ENCODE measurements at regions not wholly inside any gene's neighbourhood (a gene's known extent, or its start where the extent isn't known, plus 50 kb on each side); places are given as distances from the start of the nearest gene placed in this dataset.

DNA sequence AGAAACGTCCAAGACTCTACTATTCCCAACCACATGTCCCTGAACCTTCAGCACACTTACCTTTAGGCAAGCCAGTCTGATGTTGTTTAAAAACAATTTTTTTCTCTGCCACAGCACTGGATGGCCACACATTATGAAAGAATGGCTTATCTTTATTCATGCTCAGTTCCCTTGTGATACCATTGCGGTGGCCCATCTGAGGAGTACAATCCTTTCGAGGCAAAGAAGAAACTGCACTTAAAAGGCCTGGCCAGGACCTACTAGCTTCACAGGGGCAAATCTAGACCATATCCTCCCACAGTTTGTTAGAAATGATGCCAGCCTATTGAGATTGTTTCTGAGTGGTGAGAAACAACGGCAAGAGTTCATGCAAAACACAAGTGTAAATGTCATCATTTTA lies 88.4 kb upstream of the PLEKHG1 start:
- H3K27ac ChIP-seq (ENCODE audit: low read depth in 1 of 2, low read length in 1 of 2): no peak overlapping the region
- H3K9ac ChIP-seq (ENCODE audit: insufficient read depth in 1 of 2, low read length in 2 of 2): no peak overlapping the region
- no peak for ATAC-seq (ENCODE audit: insufficient read depth, low FRiP score)
- H3K27me3 ChIP-seq (ENCODE audit: control insufficient read depth in 3 of 3, insufficient read depth in 3 of 3, low read length in 2 of 3): no peaks in the 10 kb centered on the region
- no peak for DNase-seq
- H3K4me3 ChIP-seq: no peak overlapping the region
- no peaks in the 10 kb centered on the region for H3K9me3 ChIP-seq (ENCODE audit: control insufficient read depth in 4 of 4, insufficient read depth in 3 of 4, low read length in 3 of 4)
- H3K36me3 ChIP-seq (ENCODE audit: control insufficient read depth in 4 of 4, insufficient read depth in 4 of 4, low read length in 4 of 4): no peaks in the 10 kb centered on the region
- TF ChIP-seq, protein P1, sequence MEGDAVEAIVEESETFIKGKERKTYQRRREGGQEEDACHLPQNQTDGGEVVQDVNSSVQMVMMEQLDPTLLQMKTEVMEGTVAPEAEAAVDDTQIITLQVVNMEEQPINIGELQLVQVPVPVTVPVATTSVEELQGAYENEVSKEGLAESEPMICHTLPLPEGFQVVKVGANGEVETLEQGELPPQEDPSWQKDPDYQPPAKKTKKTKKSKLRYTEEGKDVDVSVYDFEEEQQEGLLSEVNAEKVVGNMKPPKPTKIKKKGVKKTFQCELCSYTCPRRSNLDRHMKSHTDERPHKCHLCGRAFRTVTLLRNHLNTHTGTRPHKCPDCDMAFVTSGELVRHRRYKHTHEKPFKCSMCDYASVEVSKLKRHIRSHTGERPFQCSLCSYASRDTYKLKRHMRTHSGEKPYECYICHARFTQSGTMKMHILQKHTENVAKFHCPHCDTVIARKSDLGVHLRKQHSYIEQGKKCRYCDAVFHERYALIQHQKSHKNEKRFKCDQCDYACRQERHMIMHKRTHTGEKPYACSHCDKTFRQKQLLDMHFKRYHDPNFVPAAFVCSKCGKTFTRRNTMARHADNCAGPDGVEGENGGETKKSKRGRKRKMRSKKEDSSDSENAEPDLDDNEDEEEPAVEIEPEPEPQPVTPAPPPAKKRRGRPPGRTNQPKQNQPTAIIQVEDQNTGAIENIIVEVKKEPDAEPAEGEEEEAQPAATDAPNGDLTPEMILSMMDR (IDR thresholded peaks at IDR 0.05; ENCODE audit: control extremely low read depth, extremely low read depth): no peak
- 91 to 93% methylated on average over 4 of the region's 4 CpGs for WGBS, 2 donors
- peaks cover 0 to 7% (median 2%) of the 10 kb centered on the region in 5 donors for H3K4me1 ChIP-seq (ENCODE audit: control insufficient read depth in 5 of 5, insufficient read depth in 5 of 5, low read length in 5 of 5)

DNA sequence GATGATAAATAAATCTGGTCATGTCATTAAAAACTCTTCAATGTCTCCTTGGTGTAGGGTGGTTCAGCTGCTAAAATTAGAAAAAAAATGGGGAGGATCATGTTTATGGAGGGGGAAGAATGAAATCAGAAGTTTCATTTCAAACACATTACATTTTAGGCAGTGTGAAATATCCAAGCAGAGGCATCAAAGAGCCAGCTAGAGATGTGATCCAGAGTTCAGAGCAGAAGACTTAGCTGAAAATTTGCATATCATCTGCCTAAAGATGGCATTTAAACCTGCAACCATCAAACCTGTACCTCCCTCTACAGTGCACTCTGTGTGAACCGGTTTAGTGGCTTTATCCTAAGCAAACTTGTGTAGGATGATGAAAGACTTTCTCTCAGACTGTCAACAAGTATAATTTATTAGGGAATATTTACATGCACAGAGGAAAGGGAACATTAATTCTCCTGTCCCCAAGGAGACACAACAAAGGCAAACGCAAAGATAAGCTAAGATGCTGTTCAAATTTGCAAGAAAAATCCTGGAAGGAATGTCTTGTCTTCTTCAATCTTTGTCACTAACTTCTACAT lies 84.8 kb upstream of the PLEKHG1 start:
- TF ChIP-seq, protein P1 (IDR thresholded peaks at IDR 0.05; ENCODE audit: control extremely low read depth, extremely low read depth): no peak
- H3K4me3 ChIP-seq: no peak overlapping the region
- DNase-seq (peak in 2 of 3 donors; percentile 26 to 56), ATAC-seq (ENCODE audit: insufficient read depth, low FRiP score) (no peak)
- H3K4me1 ChIP-seq (ENCODE audit: control insufficient read depth in 5 of 5, insufficient read depth in 5 of 5, low read length in 5 of 5): peaks cover 0 to 7% (median 2%) of the 10 kb centered on the region in 5 donors
- no peak overlapping the region for H3K9ac ChIP-seq (ENCODE audit: insufficient read depth in 1 of 2, low read length in 2 of 2)
- no peaks in the 10 kb centered on the region for H3K9me3 ChIP-seq (ENCODE audit: control insufficient read depth in 4 of 4, insufficient read depth in 3 of 4, low read length in 3 of 4)
- H3K27ac ChIP-seq (ENCODE audit: low read depth in 1 of 2, low read length in 1 of 2): no peak overlapping the region
- 35 to 65% methylated on average over 2 of the region's 2 CpGs for WGBS, 2 donors
- H3K27me3 ChIP-seq (ENCODE audit: control insufficient read depth in 3 of 3, insufficient read depth in 3 of 3, low read length in 2 of 3): no peaks in the 10 kb centered on the region
- H3K36me3 ChIP-seq (ENCODE audit: control insufficient read depth in 4 of 4, insufficient read depth in 4 of 4, low read length in 4 of 4): no peaks in the 10 kb centered on the region

DNA sequence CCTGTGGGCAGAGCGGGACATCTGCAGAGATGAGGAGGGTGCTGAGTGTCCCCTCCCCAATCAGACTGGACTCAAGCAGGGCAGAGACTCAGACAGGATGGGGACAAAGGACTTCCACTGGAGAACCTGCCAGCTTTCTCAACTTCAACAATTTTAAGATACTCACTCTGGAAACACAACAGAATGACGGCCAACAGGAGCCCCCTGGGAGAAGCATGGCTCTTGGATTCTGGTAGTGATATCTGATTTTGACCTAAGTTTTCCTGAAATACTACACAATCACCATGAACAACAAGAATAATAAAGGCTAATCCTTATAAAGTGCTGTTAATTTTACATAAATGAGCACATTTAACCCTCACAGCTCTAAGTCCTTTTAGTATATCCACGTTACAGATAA lies 83.5 kb upstream of the PLEKHG1 start:
- Histone ChIP-seq H3K27me3 (ENCODE audit: control insufficient read depth in 3 of 3, insufficient read depth in 3 of 3, low read length in 2 of 3) (no peaks in the 10 kb centered on the region), H3K9ac (ENCODE audit: insufficient read depth in 1 of 2, low read length in 2 of 2) (no peak overlapping the region), H3K4me3 (no peak overlapping the region), H3K36me3 (ENCODE audit: control insufficient read depth in 4 of 4, insufficient read depth in 4 of 4, low read length in 4 of 4) (no peaks in the 10 kb centered on the region), H3K4me1 (ENCODE audit: control insufficient read depth in 5 of 5, insufficient read depth in 5 of 5, low read length in 5 of 5) (peaks cover 0 to 4% (median 0%) of the 10 kb centered on the region in 5 donors), H3K9me3 (ENCODE audit: control insufficient read depth in 4 of 4, insufficient read depth in 3 of 4, low read length in 3 of 4) (no peaks in the 10 kb centered on the region), H3K27ac (ENCODE audit: low read depth in 1 of 2, low read length in 1 of 2) (no peak overlapping the region)
- DNase-seq: no peak
- TF ChIP-seq, protein P1 (IDR thresholded peaks at IDR 0.05; ENCODE audit: control extremely low read depth, extremely low read depth): no peak
- WGBS, 2 donors: 83 to 86% methylated on average over 3 of the region's 3 CpGs
- no peak for ATAC-seq (ENCODE audit: insufficient read depth, low FRiP score)

DNA sequence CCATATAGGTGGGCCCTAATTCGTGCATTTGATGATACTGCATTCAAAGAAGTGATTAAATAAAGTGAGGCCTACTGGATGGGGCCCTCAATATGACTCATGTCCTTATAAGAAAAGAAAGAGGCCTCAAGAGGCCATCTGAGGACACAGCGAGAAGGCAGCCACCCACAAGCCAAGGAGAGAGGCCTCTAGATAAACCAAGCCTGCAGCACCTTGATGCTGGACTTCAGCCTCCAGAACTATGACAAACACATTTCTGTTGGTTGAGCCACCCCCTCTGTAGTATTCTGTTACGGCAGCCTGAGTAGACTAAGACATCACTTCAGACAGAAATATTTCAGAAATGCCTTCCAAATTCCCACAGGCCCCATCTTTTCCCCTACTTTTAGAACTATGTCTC lies 82.5 kb upstream of the PLEKHG1 start:
- Histone ChIP-seq H3K4me1 (ENCODE audit: control insufficient read depth in 5 of 5, insufficient read depth in 5 of 5, low read length in 5 of 5) (peaks cover 0 to 4% (median 0%) of the 10 kb centered on the region in 5 donors), H3K9ac (ENCODE audit: insufficient read depth in 1 of 2, low read length in 2 of 2) (no peak overlapping the region), H3K4me3 (no peak overlapping the region), H3K36me3 (ENCODE audit: control insufficient read depth in 4 of 4, insufficient read depth in 4 of 4, low read length in 4 of 4) (no peaks in the 10 kb centered on the region), H3K9me3 (ENCODE audit: control insufficient read depth in 4 of 4, insufficient read depth in 3 of 4, low read length in 3 of 4) (no peaks in the 10 kb centered on the region), H3K27ac (ENCODE audit: low read depth in 1 of 2, low read length in 1 of 2) (no peak overlapping the region), H3K27me3 (ENCODE audit: control insufficient read depth in 3 of 3, insufficient read depth in 3 of 3, low read length in 2 of 3) (no peaks in the 10 kb centered on the region)
- DNase-seq (no peak), ATAC-seq (ENCODE audit: insufficient read depth, low FRiP score) (no peak)
- 55 to 89% methylated on average over 3 of the region's 3 CpGs for WGBS, 2 donors
- TF ChIP-seq, protein P1 (IDR thresholded peaks at IDR 0.05; ENCODE audit: control extremely low read depth, extremely low read depth): no peak
